HG03039 (cell line): ENCODE measurements at regions not wholly inside any gene's neighbourhood (a gene's known extent, or its start where the extent isn't known, plus 50 kb on each side); places are given as distances from the start of the nearest gene placed in this dataset.

Experiments used
- ATAC-seq: cut with Tn5 transposase; IDR thresholded peaks from one replicate; pipeline ENCODE4 v1.9.1; 2021; ENCODE audit warnings: mild to moderate bottlenecking, moderate library complexity; ENCODE audit not compliant: unreplicated experiment

DNA sequence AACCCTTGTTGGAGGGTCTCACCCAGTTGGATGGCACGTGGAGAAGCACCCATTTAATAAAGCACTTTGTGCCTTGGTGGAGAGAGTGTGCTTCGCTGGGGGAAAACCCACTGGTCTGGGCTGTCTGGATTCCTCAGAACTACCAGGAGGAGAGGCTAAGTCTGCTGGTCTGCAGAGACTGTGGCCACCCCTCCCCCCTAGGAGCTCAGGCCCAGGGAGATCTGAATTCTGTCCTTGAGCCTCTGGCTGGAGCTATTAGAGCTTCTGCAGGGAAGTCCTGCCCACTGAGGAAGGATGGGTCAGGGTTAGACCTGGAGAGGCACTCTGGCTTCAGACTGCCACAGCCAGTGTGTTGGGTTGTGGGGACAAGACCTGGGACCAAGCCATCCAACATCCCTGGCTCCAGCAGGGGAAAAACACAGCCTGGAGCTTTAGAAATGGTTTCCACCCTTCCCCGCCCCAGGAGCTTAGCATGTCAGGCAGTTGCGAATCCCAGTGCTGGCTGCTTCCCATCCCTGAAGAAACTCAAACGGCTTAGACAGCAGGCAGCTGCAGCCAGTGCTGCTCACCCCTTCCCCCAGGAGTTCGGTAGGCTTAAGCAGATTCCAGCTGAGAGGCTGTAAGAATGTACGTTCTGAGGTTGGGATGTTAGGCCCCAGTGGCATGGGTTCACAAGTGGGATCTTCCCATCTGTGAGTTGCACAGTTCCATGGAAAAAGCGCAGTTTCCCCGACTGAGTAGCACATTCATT is 288.3 kb downstream of the TGFB2 start:
- ATAC-seq = no peak

GRCh38 chr1:218634212-218634611 is 289.1 kb downstream of the TGFB2 start:
- no peak for ATAC-seq

DNA sequence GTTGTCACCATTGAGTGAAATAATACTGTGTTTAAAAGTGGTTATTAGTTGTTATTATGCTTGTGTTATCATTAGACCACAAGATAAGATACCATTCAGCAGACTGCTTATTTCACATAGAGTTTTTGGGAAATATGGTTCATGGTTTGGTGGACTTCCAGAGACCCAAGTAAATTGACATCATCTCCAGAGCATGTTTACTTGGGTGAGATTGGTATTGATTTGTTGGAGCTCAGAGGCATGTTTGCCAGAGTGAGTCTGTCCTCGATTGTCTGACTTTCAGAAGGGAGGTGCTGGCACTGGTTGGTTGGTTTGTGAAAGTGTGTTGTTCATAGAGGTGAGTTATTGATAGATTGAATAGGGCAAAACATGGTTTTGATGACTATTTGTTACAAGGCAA is 291.4 kb downstream of the TGFB2 start:
- no peak for ATAC-seq

- no peak for ATAC-seq
Observed at GRCh38 chr1:218640173-218640572, 295.0 kb downstream of the TGFB2 start.

DNA sequence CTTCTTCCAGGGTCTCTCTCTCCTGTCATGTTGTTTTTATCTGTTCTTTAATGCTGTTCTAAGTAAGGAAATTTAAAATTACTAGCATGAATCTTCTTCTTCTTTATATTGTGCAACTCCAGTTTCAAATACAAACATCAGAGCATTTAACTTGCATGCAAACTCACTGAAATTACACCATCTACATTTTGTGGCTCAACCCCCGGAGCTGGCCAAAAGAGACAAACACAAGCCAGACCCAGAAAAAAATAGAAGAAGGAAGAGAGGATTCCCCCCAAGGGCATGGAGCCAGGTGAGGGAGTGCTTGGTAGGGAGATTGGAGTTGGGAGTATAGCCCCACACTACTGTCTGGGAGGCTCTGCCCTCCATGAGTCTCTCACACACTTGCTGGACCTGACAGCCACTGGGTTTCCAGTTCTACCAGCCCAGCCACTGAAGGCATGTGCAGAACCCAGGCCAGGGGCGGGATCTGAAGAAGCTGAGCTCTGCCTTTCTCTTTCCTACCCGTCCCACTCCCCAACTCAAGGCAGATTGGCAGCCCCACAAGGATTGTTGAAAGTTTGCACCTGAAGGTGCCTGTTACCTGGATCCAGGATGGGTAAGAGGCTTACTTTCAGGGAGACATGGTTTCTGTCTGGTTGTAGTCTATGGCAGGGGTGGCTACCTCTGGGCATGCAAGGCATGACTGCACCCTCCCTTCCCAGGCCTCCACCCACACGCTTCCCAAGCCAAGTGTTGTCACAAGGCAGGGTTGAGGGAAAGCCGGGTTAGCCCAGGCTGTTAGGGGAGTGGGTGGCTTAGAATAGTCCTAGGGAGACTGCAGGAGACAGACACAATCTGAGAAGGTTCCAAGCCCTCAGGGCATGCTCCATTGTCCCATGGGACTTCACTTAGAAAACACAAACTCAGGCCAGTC is 297.2 kb downstream of the TGFB2 start:
- ATAC-seq = no peak

DNA sequence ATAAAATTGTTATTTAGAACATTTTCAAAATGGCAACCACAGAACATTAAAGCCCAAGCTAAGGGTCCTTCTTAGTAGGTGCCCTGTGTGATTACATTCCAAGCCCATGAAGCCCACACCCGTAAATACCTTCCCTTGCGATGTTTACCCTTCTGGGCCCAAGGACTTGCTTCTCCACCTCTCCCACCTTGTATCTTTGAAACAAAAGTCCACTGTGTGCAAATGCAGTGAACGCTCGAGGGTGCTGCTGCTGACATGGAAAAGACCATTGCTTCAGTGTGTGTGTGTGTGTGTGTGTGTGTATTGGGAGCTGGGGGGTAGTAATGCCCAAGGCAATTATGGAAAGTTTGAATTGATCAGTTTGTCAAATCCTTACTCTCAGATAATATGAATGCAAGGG is 298.1 kb downstream of the TGFB2 start:
- no peak for ATAC-seq

DNA sequence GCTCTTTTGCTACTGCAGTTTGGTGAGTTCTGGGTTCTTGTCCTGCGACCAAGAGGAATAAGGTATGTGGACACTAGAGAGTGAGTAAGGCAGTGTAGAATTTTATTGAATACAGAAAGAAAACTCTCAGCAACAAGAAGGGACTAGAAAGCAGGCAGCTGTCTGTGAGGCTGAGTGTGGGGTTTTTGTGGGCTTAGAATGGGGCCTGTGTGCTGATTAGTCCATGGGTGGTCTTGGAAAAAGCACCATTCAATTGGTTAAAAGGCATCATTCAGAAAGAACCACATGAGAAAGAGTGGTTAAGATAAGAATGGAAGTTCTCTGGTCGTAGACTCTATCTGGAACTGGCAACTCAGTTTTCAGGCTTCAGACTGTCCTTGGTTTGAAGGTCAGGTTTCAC is 298.8 kb downstream of the TGFB2 start:
- no peak for ATAC-seq

DNA sequence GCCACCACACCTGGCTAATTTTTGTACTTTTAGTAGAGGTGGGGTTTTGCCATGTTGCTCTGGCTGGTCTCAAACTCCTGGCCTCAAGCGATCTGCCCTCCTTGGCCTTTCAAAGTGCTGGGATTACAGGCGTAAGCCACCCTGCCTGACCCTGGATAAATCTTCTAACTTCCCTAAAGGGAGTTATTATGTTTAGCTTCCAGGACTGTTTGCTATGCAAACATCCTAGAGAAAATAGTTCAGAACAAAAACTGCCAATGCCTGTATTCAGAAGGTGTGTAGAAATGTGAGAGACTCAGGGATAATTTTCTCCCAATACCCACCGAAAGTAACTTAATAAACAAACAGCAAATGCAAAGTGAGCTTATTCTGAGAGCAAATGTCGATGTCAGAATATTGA is 301.2 kb downstream of the TGFB2 start:
- no peak for ATAC-seq

DNA sequence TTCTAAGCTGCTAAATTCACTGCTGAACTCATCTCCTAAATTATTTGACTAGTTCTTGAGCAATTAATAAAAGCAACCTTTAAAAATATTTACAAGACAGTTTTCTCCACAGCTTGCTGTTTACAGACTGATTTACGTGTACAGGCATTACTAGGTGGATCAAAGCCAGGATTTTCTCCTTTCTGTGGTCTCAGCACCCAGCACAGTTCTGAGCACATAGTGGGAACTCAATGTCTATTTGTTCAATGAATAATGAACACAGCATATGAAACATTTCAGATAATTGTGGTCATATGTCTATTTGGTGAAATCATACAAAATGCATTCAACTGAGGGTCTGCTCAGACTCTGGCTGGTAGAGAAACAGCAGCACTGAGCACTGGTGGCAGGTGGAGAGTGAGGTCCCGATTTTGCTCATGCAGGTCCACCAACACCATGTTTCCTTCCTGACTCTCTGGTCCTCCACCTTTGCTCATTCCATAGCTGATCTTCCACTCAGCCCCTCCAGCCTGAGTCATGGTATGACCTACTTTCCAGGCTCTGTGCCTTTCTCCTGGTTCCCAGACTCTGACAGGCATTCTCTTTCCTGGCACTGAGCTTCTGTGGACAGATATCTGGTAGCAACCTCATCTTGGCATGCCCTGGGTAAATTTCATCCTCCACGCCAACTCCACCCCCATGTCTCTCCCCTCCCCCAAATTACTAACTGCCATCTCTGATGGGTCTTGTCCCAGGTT is 311.3 kb downstream of the TGFB2 start:
- ATAC-seq = no peak

DNA sequence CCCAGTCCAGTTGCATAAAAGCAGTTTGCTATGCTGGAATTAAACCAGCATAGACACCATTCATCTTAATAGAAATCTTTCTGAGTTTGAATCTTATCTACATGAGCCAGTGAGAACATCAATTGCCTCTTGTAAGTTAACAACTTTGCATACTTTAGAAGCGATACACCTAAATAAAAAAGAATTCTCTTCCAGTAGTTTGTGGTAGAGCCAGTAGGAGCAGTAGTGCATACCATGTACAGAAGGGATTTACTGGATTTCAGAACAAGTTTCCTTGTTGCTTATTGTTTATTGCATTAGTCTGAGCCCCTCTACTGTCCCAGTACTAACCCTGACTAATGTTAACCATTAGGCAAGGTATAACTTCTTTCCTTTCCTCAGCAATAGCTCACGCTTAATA is 313.1 kb downstream of the TGFB2 start:
- ATAC-seq = no peak

- ATAC-seq = no peak
Observed at GRCh38 chr1:218658899-218659298, 313.8 kb downstream of the TGFB2 start.

DNA sequence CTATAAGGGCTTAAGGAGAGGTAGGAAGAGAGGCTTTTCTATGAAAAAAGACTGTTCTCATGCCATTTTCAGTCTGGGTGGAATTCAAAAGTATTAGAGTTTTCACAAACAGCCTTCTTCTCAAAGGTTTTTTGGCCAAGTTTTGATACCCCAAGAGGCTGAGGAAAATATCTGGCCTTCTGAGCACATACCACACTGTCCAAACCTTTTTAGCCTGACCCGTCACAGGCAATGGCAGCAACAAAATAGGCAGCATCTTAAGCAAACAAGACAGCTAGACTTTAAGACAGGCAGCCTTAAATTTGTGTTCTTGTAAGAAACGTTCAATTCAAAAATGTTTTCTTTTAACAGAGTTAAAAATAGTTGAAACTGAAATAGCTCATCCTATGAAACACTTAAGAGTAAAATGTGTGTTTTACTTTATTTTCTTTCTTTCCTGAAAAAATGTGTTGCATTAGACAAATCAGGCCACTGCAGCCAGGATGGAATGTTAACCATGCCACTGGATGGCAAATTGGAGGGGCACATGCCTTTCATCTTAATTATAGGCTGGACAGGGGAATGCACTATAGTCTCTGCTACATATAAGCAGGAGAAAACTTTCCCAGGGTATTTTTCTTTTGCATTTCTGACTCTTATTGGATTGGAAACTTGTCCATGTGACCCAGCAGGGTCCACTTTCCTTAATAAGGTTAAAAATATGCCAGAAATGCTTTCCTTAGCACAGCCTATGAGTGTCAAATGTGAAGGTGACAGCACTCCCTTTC is 315.0 kb downstream of the TGFB2 start:
- ATAC-seq = no peak

- no peak for ATAC-seq
Observed at GRCh38 chr1:218660678-218661053, 315.5 kb downstream of the TGFB2 start.

GRCh38 chr1:218661411-218661810 is 316.3 kb downstream of the TGFB2 start:
- no peak for ATAC-seq

DNA sequence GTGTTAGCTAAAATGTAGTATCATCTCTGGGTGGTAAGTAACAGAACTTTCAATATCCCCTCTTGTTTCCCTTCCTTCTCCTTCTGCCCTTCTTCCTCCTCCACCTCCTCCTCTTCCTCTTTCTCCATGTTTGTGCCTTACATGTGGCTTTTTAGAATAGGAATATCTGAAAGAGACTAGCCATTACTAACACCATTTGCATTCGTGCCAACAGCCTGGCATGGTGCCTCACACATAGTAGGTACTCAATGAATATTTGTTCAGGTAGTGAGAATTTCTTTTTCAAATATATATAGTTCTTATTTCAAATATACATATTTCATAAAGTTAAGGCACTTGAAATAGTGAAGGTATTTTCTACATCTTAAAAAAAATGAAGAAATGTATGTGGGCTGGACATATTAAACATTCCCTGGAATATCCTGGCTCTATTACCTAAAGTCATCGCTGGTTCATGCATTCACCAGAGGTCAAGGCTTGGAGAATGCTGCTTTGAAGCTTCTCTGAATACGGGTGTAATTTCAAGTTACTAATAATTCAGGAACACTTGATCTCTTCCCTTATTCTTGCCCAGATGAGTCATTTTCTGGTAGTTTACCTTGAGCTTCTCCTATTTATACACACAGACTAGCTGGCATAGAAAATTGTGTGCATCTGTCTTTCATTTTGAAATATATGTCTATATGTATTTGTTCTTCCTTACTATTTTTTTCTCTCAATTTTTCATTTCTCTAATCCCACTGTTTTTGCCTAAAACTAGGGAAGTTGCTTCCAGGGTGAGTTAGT is 319.4 kb downstream of the TGFB2 start:
- no peak for ATAC-seq

DNA sequence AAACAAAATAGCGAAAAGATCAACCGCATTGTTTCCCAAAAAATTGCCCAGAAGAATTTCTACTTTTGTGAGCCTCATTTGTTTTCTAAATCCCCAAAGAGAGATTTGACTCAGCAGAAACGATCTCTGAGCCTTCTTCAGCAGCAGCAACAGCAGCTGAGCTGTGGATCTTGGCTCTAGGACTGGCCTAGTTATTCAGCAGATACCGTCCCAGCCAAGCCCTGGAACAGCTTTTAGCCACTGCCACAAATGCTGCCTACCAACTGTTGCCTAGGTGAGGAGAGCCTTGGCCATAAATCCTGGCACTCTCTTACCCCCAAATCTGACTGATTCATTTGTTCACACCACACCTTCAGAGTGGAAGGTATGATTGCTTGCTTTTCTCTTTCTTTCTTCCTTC is 320.1 kb downstream of the TGFB2 start:
- ATAC-seq = no peak

- ATAC-seq = no peak
Observed at GRCh38 chr1:218666263-218666662, 321.1 kb downstream of the TGFB2 start.

DNA sequence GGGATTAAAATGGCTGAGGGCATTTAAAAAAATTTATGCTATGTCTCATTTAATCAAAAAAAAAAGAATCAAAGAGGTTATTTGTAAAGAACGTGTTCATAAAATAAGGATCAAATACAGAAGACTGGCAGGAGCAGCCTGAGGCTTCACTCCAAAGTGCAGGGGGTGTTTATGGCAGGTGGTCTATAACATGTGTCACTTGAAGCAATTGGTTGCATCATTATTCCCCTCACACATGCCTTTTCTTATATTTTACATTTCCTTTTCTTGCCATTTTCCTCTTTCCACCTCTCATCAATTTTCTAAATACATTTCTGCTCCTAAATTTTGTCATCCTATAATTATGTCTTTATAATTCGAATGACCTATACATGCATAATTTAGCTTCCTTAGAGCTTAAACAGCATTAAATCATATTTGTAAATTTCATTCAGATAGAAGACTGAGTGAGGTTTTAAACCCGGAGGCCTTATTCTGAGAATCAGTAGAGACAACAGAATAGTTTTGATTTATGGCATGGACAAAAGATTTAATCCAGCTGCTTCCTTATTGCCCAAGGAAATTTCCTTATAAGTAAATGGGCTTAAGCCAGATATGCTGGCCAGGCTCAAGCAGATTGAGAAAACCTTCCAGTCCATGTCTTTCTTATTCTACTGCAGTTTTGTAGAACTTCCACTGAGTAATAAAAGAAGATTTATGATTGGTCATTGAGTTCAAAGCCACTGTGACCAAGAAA is 322.8 kb downstream of the TGFB2 start:
- ATAC-seq = no peak

DNA sequence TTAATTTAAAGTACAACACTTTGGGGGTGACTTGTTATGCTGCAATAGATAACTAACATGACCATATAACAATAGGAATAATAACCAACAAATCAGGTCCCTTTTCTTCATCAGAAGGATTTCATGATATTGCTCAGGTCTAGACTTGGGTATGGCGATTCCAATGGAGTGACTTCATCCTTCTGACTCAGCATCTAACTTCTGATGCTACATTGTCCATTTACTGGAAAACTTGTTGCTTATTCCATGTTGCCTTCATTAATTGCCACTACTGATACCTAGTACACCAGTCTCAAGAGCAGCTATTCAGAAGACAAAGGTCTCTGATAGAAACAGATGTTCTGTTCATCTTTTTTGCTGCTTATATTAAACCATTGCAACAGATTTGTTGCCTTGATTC is 324.3 kb downstream of the TGFB2 start:
- no peak for ATAC-seq
